Stimulated activated naive CD4-positive, alpha-beta T cell (primary cell): ENCODE measurements at regions not wholly inside any gene's neighbourhood (a gene's known extent, or its start where the extent isn't known, plus 50 kb on each side); places are given as distances from the start of the nearest gene placed in this dataset.

Experiments used
- DNase-seq, 6 experiments: peaks; one replicate each; lab custom pipeline; 2025; lab: John Stamatoyannopoulos, UW

DNA sequence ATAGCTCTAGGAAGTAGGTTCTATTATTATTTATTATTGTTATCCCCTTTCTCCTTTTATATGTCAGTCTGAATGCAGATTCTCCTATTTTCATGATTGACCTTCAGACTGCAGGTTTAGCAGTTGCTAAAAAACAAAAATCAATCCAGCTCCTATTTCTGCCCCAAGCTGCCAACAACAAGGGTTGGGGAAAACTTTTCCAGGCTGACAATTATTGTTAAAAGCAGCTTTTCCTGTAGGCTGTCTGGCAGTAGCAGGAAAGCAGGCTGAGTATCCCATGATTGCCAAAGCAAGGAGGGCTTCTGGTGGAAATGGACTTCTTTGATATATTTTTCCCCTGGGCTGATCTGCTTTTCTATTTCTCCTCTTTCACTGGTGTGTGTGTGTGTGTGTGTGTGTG is 78.0 kb upstream of the CTLA4 start:
- no peak for DNase-seq

DNA sequence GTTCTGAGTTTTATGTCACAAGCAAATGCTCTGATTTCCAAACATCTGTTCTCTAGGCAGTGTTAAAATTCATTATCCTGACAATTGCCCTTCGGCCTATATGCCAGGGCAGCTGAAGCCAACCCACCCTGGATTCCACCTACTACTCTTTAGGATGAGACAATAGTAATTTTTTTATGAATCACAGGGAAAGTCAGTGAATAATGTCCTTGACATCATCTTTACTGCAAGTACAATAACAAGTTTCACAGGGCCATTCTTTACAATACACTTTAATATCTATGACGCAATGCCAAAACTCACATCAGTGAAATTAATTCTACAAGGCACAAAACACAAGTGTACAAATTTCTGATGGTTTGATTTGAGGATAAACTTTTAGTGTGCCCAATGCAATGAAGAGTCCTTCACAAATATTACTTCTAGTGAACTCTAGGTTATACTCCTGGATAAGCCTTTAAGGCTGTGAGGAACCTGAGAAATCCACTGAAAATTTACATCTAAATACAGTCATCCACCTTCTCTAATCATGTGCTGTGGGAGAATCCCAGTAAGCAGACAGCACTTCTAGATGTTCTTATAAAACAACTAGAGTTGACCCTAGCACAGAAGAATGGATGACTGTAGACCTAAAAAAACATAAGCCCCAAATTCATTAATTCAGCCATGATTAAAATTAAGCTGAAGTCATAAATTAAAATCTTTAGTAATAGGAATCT is 77.3 kb upstream of the CTLA4 start:
- DNase-seq: no peak

GRCh38 chr2:203796248-203797010 is 71.1 kb upstream of the CTLA4 start:
- DNase-seq: no peak

DNA sequence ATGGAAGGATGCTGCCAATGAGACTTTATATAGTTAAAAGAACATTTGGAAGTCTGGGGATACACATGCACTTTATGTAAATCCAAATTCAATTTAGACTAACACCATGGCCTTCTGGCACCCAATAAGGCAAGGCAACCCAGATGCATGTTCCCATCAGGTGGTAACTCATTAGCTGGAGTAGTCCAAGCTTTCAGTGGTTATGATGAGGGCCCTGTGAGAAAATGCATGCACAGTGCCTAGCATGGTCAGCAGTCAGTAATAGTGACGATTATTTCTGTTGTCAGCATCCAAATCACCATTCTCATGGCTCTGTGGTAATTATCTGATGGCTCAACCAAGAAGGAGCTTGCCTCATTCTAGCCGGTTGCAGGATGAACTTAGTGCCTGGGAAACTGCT is 70.3 kb upstream of the CTLA4 start:
- no peak for DNase-seq

DNA sequence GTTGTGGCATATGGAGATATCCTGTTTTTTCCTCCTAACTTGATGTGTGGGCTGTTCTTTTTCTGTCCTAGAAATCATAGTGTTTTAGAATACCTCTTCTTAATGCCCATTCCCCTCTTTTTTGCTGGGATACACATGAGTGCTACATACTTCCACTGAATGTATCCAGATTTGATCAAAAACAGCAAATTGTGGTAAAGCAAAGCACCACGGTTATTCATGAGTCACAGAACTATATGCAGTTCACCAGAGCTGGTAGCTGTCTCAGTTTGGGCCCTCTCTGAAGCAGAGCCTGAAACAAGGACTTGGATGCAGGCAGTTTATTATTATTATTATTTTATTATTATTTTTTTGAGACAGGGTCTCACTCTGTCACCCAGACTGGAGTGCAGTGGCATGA is 69.9 kb upstream of the CTLA4 start:
- no peak for DNase-seq

GRCh38 chr2:203798296-203799087 is 69.1 kb upstream of the CTLA4 start:
- no peak for DNase-seq

DNA sequence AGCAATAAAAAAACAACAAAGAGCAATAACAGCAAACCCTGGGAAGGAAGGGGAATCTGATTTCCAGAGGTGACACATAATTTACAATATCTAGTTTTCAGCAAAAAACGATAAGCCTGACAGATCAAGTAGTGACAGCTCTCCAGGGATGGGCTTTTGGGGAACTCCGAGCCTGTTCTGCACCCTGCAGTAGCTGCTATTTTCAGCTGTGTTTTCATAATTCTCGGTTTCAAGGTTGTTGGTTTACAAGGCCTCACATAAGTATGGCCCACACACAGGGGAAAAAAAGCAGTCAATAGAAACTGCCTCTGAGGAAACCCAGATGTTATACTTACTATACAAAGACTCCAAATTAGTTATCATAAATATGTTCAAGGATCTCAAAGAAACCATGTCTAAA is 67.7 kb upstream of the CTLA4 start:
- DNase-seq: no peak

DNA sequence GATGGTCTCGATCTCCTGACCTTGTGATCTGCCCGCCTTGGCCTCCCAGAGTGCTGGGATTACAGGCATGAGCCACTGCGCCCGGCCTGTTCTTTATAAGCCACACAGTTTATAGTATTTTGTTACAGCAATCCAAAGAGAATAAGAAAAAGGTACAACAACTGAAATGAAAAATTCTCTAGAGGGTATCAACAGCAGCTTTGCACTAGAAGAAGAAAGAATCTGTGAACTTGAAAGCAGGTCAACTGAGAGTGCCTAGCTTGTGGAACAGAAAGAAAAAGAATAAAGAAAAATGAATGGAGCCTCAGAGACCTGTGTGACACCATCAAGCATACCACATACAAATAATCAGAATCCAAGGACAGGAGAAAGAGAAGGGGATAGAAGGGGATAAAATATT is 66.8 kb upstream of the CTLA4 start:
- DNase-seq: no peak

GRCh38 chr2:203802342-203803052 is 65.1 kb upstream of the CTLA4 start:
- no peak for DNase-seq

DNA sequence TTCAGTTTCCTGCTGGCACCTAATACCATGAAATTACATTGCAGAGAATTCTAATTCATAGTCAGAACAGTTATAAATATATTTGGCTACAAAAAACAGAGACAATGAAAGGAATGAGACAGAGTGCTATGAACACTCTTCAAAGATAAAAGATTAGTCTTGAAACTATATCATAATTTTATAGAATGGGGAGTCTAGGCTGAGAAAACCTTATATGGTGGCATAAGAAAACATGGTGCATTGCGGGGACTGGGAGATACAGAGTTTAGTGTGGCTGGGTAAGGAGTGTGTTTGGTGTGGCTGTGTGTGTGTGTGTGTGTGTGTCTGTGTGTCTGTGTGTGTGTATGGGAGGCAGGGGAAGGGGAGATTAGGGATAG is 64.5 kb upstream of the CTLA4 start:
- no peak for DNase-seq

DNA sequence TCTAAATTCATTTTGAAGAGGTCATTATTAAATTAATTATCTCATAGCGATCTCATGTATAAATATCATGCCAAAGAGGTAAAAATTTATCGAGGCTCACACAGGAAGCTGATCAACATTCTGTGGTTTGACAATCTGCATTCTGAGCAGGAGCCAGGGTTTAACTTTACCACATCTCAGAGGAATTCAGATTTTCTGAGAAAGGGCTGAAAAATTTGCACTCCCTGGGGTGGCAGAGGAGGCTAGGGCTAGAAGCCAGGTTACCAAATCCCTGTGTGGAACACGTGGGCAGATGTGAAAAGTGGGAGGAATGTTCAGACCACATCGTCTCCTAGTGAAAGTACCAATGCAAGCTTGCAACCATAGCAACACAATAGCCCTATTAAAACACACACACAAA is 63.5 kb upstream of the CTLA4 start:
- peak in 3 of 6 experiments; percentile 19 to 48 (median 40) for DNase-seq

DNA sequence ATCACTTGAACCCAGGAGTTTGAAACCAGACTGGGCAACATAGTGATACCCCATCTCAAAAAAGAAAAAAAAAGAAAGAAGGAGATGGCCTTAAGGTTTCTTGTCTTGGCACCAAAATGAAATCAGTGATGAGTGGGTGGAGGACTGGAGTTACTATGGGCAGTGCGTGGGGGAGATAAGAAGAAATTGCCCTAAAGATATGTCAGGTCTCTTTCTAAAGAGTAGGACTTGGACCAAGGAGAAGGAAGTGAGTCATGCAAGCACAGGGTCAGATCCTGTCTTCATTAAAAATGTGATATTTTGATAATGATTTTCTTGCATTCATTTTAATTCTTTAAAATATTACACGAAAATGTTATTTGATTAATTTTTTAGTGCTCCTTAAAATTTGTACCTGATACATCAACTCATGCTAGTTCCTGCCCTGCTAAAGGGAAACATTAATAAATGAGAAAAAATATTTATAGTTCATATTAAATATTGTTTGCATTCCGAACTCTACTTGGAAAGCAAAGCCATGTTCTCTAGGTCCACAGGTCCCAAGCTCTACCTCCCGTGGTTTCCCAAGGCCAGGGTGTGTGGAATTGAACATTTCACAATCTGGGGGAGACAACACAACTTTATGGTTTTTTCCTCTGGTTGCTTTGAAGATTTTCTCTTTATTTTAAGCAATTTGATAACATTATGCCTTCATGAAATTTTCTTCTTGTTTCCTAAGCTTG is 62.6 kb upstream of the CTLA4 start:
- no peak for DNase-seq

DNA sequence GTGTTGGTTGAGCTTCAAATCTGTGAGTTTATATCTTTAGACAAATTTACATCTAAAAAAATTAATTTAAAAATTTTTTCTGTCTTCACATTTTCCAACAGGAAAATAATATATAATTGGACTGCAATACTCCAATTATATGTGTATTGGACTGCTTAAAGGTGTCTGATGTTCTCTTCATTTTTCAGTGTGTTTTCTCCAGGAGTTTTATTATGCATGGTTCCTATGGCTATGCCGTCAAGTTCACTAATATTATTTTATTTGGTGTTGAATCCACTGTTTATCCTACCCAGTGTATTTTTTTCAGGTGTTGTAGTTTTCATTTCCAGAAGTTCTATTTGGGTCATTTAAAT is 62.1 kb upstream of the CTLA4 start:
- DNase-seq: no peak

GRCh38 chr2:203806761-203807160 is 60.8 kb upstream of the CTLA4 start:
- DNase-seq: no peak

DNA sequence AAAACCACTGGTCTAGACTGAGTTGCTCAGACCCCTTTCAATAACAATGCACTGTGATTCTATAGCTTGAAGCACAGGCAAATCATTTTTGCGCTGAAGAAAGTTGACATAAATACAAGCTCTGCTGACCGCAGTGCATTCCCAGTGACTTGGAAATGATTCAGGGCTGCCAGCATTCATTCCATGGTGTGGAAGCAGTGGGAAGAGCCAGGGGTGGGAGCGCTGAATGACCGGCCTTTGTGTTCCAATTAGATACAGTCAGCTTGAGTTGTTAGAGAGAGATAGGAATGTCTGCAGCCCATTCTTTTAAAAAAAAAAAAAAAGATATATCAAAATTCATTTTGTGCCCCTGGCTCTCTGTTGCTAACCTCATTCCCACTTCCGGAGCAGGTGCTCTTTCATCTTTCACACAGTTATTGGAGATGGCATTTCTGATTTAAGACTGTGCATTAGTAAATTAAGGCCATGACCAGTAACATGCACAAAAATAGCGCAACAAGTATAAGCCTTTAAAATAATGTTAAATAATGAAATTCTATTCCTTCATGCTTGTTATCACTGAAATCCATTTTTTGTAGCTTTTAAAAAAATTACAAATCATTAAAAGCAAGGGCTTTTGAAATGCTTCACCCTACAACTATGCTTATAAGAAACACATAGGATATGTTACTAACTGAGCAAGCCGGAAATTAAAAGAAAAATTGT is 59.4 kb upstream of the CTLA4 start:
- DNase-seq: no peak

- no peak for DNase-seq
Measured at GRCh38 chr2:203809084-203809521, 58.5 kb upstream of the CTLA4 start.

- DNase-seq: no peak
Measured at GRCh38 chr2:203809991-203810510, 57.5 kb upstream of the CTLA4 start.

DNA sequence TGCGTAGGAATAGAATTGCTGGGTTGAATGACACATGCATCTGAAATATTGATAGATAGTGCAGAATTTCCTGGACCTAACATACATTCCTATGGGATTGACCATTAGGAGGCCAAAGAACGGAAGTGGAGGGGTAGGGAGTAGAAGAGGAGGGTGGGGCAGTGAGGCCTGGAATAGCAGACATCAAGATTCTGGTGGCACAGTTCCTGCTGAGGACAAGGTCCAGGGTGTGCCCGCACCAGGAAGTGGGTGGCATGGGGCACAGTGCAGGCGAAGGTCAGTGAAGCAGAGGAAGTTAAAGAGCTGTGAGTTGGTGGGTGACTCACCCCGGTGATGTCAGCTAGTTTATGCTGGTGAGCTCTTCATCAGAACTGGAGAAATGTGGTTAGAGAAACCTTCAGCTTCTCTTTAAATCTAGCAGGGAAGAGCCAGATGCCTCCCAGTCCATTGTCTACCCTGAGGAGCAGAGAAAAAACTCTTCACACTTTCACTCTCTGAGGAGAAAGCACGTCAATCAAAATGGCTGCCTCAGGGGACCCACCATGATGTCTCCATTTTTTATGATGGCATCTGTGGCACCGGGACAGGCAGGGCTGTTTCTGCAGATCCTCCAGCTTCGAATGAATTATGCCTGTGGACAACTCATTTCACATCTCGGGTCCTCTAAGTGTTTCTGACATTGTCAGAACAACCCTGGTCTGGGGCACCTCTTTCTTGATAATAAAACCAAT is 55.9 kb upstream of the CTLA4 start:
- no peak for DNase-seq

DNA sequence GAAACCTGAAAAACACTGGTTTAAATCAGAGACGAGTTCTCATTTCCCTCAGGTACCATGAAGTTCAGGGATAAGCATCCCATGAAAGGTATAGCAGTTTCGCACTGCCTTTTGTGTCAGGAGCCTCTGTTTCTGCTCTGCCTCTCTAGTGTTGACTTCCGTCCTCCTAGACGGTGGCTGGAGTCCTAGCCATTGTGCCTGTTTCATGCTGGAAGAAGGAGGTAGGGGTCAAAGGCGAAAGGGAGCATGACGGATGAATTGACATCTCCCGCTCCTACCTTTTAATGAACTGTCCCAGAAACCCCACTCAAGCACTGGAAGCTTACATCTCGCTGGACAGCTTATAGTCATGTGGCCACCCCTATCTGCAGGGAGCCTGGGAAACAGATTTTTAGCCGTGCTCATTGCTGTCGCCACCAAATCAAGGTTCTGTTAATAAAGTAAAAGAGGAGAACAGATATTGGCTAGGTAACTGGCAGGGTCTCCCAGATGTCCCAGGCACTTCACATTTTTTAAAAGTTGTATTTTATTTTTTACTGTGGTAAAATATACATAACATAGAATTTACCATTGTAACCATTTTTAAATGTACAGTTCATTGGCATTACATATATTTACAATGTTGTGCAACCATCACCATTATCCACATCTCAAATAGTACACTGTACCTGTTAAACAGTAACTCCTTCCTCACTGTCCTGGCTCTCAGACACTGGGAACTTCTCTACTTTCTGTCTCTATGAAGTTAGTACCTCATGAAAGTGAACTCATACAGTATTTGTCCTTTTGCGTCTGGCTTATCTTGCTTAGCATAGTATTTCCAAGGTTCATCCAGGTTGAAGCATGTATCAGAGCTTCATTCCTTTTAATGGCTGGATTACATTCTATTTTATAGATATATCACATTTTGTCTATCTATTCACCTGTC is 55.0 kb upstream of the CTLA4 start:
- no peak for DNase-seq
